Vagina (tissue), 2 donors: ENCODE measurements at regions not wholly inside any gene's neighbourhood (a gene's known extent, or its start where the extent isn't known, plus 50 kb on each side); places are given as distances from the start of the nearest gene placed in this dataset.

Experiments
- DNase-seq, 2 donors: peaks; one replicate each; pipeline ENCODE4 v3.0.0-alpha.2; 2017; ENCODE audit errors: extremely low spot score in 2 of 2
- H3K27ac ChIP-seq: fragments of 200-600 bp; sonication (generic); one replicate; pipeline ENCODE4 v1.5.1; 2019
- H3K27me3 ChIP-seq: fragments of 200-600 bp; sonication (generic); one replicate; pipeline ENCODE4 v1.5.1; 2019
- H3K36me3 ChIP-seq, 2 donors: fragments of 200-600 bp; sonication (generic); one replicate each; pipeline ENCODE4 v1.5.1; 2017 to 2019
- H3K4me1 ChIP-seq: fragments of 200-600 bp; sonication (generic); one replicate; pipeline ENCODE4 v1.5.1; 2019
- H3K4me3 ChIP-seq, 2 donors: fragments of 200-600 bp; sonication (generic); 1 replicate in 1 of 2; 2 replicates in 1 of 2; pipeline ENCODE4 v1.5.1; 2016 to 2019
- H3K9me3 ChIP-seq: fragments of 200-600 bp; sonication (generic); one replicate; pipeline ENCODE4 v1.5.1; 2019
- POLR2A ChIP-seq, 2 donors: fragments of 450-650 bp; IDR thresholded peaks; one replicate each; pipeline ENCODE4 v1.6.1; 2017; ENCODE audit warnings: antibody characterized with exemption in 2 of 2, mild to moderate bottlenecking in 2 of 2, moderate library complexity in 2 of 2
- POLR2AphosphoS5 ChIP-seq, 2 donors: sonication (generic); formaldehyde crosslinking; IDR thresholded peaks; one replicate each; pipeline ENCODE4 v1.9.0; 2017; ENCODE audit warnings: antibody characterized with exemption in 2 of 2, mild to moderate bottlenecking in 2 of 2, low read depth in 1 of 2; ENCODE audit not compliant: insufficient read depth in 1 of 2
- intact Hi-C: fragments of 100-400 bp; cut with DNase I; formaldehyde crosslinking; loops from one replicate; pipeline ENCODE4 v1.15.1; 2023
- TF ChIP-seq, protein P1 (sequence below), 3 experiments: fragments of 450-650 bp in 2 of 3; fragments of 200-600 bp in 1 of 3; sonication (generic) in 1 of 3; IDR thresholded peaks; one replicate each; pipeline ENCODE4 v1.5.1; 2017 to 2019; ENCODE audit warnings: antibody characterized with exemption in 3 of 3, mild to moderate bottlenecking in 2 of 3, moderate library complexity in 2 of 3

DNA sequence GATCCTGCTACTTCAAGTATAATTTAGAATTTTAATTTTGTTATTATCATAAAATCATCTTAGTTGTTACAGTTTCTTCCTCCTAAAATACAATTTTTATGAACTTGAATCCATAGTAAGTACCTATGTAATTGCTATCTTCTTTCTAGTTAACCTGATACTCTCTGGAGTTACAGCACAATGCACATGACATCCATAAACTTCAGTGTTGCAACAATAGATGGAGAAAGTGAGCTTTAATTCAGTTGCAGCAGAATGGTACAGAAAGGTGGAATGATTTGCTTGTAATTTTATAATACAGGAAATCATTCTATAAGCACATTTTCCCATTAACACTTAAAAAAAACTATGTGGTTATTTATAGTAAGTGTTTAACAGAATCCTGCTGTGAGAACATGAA lies 372.0 kb downstream of the CDH9 start:
- intact Hi-C loops = no loop called here
- H3K4me1 ChIP-seq = no peaks in the 10 kb centered on the region
- H3K36me3 ChIP-seq = no peaks in the 10 kb centered on the region
- TF ChIP-seq POLR2AphosphoS5 (IDR thresholded peaks at IDR 0.05; ENCODE audit: insufficient read depth in 1 of 2, low read depth in 1 of 2) (no peak), POLR2A (IDR thresholded peaks at IDR 0.05) (no peak)
- TF ChIP-seq, protein P1, sequence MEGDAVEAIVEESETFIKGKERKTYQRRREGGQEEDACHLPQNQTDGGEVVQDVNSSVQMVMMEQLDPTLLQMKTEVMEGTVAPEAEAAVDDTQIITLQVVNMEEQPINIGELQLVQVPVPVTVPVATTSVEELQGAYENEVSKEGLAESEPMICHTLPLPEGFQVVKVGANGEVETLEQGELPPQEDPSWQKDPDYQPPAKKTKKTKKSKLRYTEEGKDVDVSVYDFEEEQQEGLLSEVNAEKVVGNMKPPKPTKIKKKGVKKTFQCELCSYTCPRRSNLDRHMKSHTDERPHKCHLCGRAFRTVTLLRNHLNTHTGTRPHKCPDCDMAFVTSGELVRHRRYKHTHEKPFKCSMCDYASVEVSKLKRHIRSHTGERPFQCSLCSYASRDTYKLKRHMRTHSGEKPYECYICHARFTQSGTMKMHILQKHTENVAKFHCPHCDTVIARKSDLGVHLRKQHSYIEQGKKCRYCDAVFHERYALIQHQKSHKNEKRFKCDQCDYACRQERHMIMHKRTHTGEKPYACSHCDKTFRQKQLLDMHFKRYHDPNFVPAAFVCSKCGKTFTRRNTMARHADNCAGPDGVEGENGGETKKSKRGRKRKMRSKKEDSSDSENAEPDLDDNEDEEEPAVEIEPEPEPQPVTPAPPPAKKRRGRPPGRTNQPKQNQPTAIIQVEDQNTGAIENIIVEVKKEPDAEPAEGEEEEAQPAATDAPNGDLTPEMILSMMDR (IDR thresholded peaks at IDR 0.05) = no peak
- H3K27me3 ChIP-seq = no peaks in the 10 kb centered on the region
- no peak overlapping the region for H3K27ac ChIP-seq
- H3K4me3 ChIP-seq = no peak overlapping the region
- DNase-seq = no peak
- no peaks in the 10 kb centered on the region for H3K9me3 ChIP-seq

DNA sequence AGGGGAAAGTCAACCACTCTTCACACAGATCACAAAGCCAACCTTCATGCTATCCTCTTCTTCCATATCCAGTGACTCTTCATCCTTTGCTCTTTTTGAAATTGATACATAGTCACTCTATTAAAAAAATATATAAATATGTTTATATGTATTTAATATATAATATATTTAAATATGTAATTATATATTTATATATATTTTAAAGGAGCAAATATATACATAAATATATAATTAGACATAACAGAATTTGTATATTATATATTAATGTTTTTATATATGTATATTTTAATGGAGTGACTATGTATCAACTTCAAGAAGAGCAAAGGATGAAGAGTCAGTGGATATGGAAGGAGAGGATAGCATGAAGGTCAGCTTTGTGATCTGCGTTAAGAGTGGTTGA lies 374.9 kb downstream of the CDH9 start:
- Histone ChIP-seq H3K4me1 (no peaks in the 10 kb centered on the region), H3K4me3 (no peak overlapping the region), H3K36me3 (no peaks in the 10 kb centered on the region), H3K27ac (no peak overlapping the region), H3K9me3 (no peaks in the 10 kb centered on the region), H3K27me3 (no peaks in the 10 kb centered on the region)
- no peak for DNase-seq
- intact Hi-C loops = no loop called here
- TF ChIP-seq POLR2A (IDR thresholded peaks at IDR 0.05) (no peak), POLR2AphosphoS5 (IDR thresholded peaks at IDR 0.05; ENCODE audit: insufficient read depth in 1 of 2, low read depth in 1 of 2) (no peak)
- TF ChIP-seq, protein P1 (IDR thresholded peaks at IDR 0.05) = no peak

DNA sequence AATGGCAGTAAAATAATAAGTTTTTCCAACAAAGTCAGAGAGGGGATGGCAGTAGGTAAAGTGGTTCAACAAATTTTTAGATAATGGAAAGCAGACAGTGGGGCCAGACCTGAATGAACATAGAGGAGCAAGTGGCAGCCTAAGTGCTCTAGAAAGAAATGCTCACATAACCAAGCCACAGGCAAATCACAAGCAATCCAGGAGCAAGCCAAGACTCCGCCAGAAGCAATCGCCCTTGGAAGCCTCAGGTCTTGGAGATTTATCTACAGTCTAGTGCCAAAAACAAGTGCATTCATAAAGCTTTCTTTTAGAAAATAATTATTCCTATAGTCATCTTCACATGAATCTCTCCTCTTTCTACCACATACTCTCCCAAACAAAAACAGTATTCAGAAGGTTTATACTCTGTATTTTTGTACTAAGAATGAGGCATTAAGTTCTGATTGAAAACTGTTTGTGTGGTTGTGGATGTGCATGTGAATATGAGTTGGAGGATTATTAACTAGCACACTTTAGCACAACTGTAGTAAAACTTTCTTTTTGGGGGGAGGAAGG lies 375.5 kb downstream of the CDH9 start:
- no peak for DNase-seq
- Histone ChIP-seq H3K27ac (no peak overlapping the region), H3K9me3 (no peaks in the 10 kb centered on the region), H3K36me3 (no peaks in the 10 kb centered on the region), H3K4me1 (no peaks in the 10 kb centered on the region), H3K27me3 (no peaks in the 10 kb centered on the region), H3K4me3 (no peak overlapping the region)
- intact Hi-C loops = no loop called here
- TF ChIP-seq, protein P1 (IDR thresholded peaks at IDR 0.05) = no peak
- TF ChIP-seq POLR2A (IDR thresholded peaks at IDR 0.05) = no peak
- TF ChIP-seq POLR2AphosphoS5 (IDR thresholded peaks at IDR 0.05; ENCODE audit: insufficient read depth in 1 of 2, low read depth in 1 of 2) = no peak

DNA sequence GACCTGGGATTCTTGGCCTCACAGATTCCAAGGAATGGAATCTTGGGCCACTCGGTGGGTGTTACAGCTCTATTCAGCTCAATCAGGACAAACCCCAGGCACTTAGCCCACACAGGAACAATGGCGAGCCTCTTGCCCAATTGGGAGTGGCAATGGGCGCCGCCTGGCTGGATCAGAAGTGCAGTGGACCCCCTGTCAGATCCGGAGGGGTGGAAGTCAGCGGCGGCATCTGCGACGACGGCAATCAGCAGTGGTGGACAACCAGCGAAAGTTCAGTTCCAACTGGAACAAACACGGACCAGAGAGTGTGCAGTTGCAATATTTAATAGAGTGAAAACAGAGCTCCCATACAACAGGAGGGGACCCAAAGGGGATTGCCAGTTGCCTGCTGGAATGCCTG lies 378.3 kb downstream of the CDH9 start:
- Histone ChIP-seq H3K9me3 (no peaks in the 10 kb centered on the region), H3K4me1 (no peaks in the 10 kb centered on the region)
- intact Hi-C loops = no loop called here

DNA sequence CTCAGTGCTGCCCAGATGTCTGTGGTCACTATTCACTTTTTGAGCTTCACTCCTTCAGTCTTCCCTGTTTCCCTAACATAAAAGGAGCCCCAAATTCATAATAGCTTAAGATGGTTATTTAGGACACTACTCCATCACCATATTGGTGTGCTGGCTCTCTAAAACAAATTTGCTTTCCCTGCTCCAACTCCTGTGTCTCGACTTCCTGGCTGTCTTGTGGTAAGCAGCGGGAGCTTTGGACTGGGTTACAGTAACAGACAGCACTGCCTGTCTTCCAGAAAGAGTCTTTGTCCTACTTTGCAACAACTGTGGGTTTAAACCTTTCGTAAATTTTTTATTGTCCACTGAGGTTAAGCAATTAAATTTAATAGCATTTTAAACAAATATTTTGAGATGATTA lies 389.4 kb downstream of the CDH9 start:
- H3K4me3 ChIP-seq = no peak overlapping the region
- no peaks in the 10 kb centered on the region for H3K27me3 ChIP-seq
- intact Hi-C loops = no loop called here
- DNase-seq = no peak
- no peaks in the 10 kb centered on the region for H3K9me3 ChIP-seq
- H3K36me3 ChIP-seq = no peaks in the 10 kb centered on the region
- TF ChIP-seq POLR2AphosphoS5 (IDR thresholded peaks at IDR 0.05; ENCODE audit: insufficient read depth in 1 of 2, low read depth in 1 of 2) = no peak
- TF ChIP-seq, protein P1 (IDR thresholded peaks at IDR 0.05) = no peak
- TF ChIP-seq POLR2A (IDR thresholded peaks at IDR 0.05) = no peak
- H3K4me1 ChIP-seq = no peaks in the 10 kb centered on the region
- H3K27ac ChIP-seq = no peak overlapping the region

More for the DNA sequence above, 378.3 kb downstream of the CDH9 start:
- DNase-seq = no peak
- no peaks in the 10 kb centered on the region for H3K36me3 ChIP-seq
- TF ChIP-seq POLR2AphosphoS5 (IDR thresholded peaks at IDR 0.05; ENCODE audit: insufficient read depth in 1 of 2, low read depth in 1 of 2) (no peak), POLR2A (IDR thresholded peaks at IDR 0.05) (no peak)
- TF ChIP-seq, protein P1 (IDR thresholded peaks at IDR 0.05) = no peak
- no peak overlapping the region for H3K4me3 ChIP-seq
- H3K27me3 ChIP-seq = no peaks in the 10 kb centered on the region
- no peak overlapping the region for H3K27ac ChIP-seq
